ENCODE measurements at regions not wholly inside any gene's neighbourhood (a gene's known extent, or its start where the extent isn't known, plus 50 kb on each side); places are given as distances from the start of the nearest gene placed in this dataset.

DNA sequence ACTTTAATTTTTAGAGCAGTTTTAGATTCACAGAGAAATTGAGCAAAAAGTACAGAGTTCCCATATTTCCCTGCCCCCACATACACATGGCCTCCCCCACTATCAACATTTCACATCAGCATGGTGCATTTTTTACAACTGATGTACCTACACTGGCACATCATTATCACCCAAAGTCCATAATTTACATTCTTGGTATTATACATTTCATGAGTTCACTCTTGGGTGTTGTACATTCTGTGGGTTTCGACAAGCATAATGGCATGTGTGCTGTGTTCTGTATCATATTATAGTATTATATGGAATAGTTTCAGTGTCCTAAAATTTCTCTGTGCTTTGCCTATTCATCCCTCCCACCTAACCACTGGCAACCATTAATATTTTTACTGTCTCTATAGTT, 419.8 kb upstream of the THBS1 start:
- no peak for DNase-seq

DNA sequence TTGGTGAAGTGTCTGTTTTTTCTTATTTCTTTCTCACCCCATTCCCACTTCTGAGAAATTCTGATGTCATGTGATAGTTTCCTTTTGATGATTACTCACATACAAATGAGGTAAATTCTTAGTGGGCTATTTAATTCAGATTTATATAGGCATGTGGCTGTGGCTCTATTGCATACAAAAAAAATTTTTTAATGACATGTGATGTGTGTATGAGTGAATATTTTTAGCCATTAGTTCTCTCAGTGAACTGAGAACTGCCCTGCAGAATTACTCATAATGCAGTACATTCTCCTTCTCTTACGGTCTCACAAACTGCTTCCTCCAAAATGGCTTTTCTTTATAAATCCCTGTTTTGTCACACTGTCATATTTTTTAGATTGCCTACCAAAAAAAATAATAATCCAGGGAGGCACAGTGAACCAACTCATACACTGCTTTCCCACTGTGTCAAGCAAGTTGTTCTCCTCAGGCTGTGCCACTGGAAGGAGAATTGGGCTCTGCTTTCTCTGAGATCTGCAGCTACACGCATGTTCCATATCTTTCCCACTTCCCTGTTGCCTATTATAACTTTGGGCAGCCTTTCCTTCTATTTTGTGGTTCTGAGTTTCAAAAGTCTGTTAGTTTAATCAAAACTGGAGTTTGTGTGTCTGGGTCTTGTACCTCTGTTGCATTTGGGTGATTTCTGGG, 415.7 kb upstream of the THBS1 start:
- DNase-seq = no peak

DNA sequence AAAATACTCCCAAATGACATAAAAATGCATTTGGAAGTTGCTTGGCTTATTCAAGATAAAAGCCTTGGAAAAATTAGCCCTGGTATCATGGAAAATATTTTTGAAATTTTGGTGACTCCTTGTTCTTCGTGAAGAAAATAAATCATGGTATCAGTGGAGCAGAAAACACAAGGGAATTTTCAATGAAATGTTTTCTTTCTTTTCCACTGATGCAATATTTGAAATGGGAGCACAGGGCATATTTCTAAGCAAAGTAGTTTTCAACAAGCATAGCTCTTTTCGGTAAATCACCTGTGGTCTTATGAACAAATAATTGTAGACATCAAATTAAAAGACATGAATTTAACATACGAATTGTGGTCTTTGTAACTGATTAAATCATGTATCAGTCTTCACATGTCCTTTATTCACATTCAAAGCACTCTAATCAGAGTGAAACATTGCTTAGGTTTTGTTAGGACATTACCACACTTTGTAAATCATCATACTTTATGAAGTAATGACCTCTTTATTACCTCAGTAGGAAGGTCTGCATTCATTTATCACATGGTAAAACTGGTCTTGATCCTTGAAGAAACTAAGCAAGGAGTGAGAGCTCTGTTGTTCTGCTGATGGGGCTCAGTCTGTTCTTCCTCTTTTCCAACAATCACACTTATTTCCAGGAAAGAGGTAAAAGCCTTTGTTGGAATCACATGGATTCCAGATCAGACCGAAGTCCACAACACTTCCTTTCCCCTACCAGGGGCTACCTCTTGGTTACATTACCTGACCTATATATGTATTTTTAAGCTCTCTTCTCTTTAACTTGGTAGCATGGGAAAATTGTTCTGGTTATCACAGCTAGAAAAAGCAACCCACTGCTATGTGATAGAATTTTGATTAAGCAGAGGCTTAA, 413.5 kb upstream of the THBS1 start:
- DNase-seq = no peak

DNA sequence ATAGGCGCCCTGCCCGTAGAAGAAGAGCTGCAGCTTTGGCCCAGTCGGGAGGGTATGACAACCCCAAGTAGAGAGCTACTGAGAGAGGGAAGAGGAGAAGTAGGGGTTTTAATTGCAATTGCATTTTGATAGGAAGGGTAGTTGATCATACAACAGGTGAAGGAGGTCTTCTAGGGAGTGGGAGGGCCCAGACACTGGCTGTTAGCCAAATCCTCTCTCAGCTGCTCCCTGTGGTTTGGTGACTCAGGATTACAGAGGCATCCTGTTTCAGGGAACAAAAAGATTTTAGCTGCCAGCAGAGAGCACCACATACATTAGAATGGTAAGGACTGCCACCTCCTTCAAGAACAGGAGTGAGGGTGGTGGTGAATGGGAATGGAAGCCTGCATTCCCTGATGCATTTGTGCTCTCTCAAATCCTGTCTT, 408.9 kb upstream of the THBS1 start:
- DNase-seq = peak; percentile 17

DNA sequence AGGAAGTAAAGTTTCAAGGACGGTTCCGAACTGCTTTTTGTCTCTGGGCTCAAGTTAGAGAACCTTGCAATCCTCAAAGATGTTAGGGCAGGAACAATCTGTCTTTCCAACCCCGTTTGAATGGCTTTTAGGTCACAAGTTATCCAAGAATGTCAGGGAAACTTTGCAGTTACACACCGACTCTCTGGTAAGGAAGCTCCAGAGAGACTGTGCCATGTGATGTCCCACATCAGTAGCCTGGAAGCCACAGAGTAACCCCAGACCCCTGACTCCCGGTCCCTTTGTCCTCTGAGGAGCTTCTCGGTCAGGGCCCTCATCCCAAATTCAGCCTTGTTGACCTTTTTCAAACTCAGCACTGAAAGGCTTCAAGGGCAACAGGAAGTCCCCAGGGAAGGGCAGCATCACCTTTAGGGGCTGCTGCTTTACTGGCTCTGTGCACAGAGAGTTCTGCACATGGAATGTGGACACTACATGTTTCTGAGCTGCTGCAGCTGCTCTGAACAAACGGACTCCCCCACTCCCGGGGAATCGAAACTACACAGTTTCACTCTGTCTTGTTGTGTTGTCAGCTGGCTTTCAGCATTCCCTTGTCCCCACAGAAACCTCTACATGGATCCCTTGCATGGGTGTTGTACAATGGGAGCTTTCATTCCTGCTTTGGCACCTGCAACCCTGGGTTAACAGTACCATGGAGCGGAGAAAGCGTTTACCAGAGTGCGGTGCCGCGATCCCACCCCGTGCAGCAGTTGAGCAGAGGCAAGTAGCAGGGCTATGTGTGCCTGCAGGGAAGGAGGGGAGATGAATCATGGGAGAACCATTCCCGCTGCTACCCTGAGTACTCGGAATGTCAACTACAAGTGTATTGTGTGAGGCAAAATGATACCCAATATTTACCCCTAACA, 408.2 kb upstream of the THBS1 start:
- DNase-seq = no peak

DNA sequence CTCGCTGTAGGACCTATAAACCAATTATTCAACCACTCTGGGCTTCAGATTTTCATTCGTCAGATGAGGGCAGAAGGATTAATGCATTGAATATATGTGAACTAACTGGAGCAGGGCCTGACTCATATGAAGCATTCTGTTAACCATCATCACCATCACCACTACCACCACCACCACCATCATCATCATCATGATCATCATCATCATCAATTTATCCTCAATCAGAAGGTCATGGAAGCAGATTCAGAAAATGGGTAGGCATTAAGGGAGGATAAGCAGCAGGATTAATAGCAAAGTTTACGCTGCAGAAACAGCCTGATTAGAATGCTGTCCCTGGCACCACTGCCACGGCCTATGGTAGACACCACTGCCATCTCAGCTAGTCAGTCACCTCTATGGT, 407.5 kb upstream of the THBS1 start:
- DNase-seq = no peak

DNA sequence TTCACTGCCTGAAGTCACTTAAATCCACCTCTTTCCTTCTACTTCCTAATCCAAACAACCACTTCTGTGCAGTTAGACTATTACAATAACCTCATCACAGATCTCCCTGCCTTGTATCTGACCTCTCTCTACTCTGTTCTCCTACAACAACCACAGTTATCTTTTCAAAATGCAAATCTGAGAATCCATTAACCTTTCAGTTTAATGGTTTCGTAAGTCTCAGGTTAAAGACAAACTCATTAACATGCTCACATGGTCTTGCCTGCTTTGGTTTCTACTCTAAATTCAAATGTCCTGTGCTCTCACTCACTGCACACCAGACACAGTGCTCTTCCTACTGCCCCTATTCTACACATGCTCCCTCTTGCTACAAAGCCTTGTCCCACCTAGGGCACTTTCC, 406.5 kb upstream of the THBS1 start:
- DNase-seq = no peak

DNA sequence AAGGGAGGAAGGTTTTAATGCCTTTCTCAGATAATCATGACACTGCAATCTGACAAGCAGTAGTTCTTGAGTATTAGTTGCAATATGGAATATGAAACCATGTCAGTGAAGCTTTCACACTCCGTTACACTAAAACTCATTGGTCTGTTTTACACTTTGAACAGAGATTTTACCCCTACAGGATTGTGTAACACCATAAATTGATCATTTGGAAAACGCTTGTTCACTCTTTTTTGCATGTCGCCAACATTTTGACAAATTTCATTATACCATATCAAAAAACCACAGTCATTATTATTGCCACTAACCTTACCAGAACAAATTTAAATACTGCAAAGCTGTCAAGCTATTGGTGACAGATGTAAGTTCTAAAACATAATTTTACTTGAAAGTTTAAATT, 404.8 kb upstream of the THBS1 start:
- no peak for DNase-seq

DNA sequence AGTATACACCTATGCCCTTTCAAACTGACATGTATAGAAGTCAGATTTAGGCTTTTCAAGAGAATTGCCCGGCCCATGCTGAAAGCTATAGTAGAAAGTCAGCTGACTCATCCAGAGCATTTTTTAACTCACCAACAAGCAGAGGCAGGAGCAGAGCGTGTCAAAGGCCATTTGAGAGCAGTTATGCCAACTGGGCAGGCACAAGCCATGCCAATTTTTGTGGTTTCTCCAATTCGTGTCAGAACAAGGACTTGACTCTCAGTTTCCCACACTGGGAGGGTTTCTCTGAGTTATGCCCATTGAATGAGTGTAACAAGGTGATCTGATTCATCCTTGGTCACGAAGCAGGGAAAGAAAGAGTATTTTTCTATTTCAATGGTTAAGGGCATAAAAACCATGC, 403.3 kb upstream of the THBS1 start:
- no peak for DNase-seq

DNA sequence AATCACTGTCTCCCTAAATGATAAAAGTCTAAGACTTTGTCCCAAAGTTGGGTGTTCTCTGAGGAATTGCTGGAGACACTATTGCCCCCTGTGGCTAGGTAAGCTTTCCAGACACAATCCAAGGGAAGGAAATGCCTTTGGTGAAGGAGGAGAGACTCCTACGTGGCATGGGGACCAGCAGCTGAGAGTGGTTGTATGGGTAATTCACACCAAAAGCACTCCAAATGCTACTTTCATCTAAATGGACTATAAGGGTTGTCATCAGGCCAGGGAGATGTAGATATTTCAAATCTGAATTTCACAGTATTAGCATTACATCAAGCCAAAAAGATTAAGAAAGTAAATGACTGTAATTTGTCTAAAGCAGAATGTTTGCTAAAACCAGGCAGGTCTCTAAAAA, 400.8 kb upstream of the THBS1 start:
- DNase-seq = no peak

DNA sequence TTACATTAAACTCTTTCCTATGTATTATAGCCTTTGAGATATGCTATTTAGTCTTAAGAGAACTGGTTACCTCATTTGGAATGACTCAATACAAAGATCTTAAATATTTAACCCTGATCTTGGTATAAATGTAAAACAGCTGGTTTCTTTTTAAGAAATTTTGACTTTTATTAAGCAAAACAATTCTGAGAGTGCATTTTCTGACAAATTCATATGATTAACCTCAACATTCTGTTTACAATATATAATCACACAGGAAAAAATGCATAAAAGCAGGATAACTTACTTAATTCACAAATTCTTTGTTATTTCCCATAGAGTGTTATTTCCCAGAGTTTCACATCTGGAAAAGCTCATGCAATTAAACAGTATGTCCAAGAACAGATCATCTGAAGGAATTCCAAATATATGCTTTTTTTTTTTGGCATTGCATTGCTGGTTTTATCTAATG, 400.4 kb upstream of the THBS1 start:
- no peak for DNase-seq

DNA sequence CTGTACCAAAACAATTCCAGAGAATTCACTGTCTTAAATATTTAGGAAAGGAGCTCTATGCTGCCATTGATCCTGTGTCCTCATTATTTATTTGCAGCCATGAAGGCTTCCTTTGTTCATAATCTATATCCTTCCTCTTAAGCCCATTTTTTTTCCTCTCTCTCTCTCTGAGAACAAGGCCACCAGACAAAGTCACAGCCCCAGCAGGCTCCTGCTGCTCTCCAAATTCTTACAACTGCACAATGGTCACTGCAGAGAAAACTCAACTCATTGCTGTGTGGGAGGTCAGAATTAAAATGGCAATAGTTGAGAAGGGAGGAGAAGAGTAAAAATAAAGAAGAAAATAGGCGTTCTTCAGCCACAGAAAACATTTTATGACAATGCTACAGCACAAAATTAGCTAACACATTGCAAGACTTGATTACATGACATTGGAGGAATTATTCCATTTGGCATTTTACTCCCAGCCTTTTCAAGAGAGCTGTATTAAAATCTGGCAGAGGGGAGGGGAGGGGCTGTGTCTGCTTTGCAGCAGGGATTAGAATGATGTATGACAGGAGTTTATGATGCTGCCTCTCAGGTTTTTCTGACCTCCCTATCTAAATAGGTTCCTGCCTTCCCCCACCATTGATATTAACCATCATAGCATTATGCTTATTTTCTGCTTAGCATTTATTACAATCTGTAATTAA, 399.7 kb upstream of the THBS1 start:
- DNase-seq = no peak

DNA sequence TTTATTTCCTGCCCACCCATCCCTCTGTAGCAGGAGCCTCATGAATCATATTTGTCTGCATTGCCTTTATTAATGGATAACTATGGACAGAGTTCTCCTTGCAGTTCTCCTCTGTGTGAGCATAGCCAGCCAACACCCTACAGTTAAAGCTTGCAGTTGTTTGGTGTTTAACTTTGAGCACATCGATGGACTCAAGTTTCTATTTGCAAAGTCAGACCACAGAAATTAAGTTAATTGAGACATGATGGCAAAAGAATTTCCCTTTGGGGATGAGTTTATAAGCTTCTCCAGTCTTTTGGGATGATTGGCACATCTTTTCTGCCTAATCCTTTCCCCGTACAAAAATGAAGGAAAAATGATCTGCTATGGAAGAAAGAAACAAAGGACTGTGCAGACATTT, 398.9 kb upstream of the THBS1 start:
- DNase-seq = no peak

DNA sequence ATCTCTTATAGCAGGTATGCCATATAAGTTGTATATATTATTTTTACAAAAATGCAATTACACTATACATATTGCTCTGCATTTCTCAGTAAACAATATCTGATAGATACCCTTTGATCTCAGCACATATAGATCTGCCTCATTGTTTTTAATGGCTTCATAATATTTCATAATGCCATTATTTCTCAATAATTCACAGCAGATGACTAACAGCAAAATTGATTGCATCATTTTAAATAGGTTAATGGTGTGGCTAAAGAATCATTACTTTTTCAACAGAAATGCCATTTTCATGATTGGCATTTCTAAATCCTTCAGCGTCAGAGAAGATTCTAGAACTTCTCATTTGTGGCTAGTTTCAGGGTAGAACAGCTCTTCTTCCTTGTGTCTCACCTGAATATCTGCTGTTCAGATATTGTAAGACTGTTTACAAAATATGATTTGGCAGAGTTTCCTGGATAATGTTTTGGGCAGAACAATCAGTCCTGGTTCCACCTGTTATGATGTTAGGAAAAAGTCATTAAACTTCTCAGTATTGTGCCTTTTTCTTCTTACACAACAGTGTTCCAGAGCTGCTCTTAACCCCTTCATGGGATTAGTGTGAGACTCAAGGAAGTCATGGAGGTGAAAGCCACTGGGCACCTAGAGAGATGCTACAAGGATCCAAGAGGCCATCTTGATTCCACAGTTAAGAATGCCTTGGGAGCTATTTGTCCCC, 397.6 kb upstream of the THBS1 start:
- no peak for DNase-seq

DNA sequence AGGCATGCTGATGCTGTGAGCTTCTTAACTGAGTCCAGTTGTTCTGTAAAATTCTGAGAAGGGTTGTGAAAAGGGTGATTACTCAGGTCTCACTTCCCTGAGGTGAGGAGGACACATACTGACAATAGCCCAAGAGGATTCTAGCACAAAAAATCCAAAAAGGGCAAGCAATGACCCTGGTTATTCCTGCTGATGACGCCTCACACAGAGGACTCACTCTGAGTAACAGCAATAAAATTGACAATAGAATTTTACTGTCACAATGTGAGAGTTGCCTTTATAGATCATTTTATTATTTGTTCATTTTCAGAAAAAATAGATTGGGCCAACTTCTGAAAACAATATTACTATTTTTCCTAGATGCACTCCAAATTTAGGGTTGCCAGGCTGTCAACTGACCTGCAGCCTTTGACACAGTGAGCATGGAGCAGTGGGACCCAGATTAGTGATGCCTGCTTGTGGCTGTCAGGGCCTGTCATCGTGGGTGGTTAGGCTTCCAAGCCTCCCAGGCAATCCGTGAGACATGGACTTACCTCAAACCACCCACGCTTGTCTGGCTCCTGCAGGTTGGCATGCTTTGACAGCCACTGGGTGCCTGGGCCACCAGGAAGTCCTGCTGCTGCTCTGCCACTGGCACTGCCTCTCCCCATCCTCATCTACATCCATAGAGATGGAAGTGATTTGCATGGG, 396.0 kb upstream of the THBS1 start:
- DNase-seq = no peak

DNA sequence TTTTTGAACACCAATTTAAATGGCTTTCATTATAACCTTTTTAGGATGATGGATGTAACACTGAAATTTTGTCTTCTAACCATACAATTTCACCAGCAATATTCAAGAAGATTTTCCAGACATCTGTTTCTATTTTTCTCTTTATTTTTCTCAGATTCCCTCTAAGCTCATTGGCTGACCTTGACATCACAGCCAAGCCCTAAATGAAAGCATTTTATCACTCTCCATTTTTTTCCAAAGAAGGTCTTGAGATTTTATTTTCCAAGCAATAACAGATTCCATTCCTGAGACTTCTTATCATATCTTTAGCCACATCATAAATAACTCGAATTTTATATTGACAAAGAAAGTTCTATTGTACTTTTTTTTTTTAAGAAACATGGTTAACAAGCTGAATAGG, 392.6 kb upstream of the THBS1 start:
- no peak for DNase-seq

DNA sequence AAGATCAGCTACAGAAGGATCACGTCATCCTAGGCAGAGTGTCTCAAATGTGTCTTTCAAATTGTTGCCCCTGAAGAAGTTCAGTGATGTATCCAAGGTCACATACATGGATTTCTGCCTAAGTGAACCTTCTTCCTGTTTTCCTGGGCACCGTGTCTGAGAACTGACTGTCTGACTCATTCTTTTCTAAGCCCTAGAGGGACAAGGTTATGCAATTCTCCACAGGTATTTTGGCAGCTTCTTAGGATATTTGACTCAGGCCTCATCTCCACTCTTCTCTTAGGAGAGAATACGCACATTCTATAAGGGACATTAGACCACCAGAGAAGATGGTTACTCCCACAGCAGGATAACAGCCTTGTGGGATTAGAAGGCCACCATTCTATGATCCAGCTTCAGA, 391.9 kb upstream of the THBS1 start:
- no peak for DNase-seq

DNA sequence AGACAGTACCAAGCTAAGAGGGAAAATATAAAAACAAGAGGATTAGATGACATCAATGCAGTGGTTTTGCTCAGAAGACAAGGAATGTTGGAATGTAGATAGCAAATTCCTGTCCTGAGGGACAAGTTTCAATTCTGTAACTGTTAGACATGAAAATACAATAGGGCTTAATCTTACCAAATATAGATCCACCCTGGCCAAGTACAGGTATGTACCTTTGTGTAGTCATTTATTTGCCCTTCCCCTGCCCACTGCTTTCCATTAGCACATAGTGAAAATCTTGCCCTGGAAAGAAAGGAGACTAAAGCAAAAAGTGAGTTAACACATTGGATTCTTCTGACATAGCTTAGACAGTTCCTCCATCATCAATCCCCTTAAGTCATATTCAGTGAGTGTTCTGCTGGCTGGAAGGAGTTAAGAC, 389.0 kb upstream of the THBS1 start:
- DNase-seq = no peak

DNA sequence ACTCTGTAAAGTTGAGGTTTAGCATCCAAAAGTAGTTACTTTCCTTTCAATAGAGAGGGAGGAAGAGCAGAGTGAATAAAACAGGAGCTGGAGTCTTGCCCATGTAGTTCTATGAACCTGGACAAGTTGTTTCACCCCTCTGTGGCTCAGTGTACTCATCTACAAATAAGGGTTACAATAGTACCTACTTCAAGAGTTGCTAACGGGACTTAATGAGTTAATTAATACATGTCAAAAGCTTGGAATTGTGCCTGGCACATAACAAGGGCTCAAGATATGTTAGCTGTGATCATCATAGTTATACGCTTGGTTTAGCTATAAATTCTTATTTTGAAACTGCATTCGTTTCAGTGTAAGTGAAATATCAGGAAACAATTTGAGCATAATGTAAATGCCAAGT, 388.5 kb upstream of the THBS1 start:
- DNase-seq = no peak

DNA sequence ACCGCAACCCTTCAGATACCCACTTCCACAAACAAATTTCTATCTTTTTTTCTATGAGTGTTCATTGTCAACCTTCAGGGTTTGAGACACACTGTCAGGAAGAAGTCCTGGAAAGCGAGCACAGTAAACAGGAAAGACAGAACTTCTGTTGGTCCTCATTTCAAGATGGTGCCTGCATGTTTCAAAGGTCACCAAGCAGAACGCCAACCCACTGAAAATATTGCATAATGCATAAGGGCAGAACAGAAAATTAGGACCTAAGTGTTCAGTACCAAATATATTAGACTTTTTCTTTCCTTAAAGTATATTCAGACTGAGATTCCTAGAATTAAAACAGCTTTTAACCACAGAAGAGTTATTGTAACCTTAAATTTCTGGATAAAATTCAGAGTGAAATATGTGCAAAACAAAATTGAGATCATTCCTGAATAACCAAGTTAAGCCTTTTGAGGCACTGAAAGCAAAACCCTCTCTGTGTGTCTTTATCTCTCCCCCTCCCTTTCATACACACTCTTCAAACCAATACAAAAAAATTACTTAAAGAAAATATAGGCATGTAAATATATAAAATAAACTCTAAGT, 387.8 kb upstream of the THBS1 start:
- no peak for DNase-seq

DNA sequence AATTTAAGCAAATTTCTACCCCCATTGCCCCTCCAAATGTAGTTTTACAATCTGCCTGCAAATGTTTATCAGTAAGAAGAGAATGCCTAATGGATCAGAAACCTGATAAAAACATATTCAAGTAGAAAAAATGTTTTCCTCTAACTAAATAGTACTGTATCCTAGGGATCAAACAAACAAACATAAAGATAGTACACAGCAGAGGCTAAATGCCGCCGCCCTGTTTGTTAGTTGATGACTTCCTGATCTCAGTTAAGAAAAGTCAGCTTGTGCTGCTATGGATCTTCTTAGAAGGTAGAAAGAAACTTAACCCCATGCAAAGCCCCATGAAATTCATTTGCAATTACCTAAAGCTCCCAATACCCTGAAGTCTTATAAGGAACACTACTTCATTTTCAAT, 387.3 kb upstream of the THBS1 start:
- DNase-seq = no peak

Data from 8988T (cell line).